Coronary artery (tissue), 2 donors: ENCODE measurements at regions not wholly inside any gene's neighbourhood (a gene's known extent, or its start where the extent isn't known, plus 50 kb on each side); places are given as distances from the start of the nearest gene placed in this dataset.

Experiments used
- DNase-seq: peaks from one replicate; pipeline ENCODE4 v3.0.0-alpha.2; 2017; ENCODE audit warnings: low spot score
- H3K27ac ChIP-seq, 2 donors: fragments of 200-600 bp; sonication (generic); one replicate each; pipeline ENCODE4 v1.5.1; 2016 to 2019
- H3K4me3 ChIP-seq: fragments of 200-600 bp; sonication (generic); 2 replicates; pipeline ENCODE4 v1.5.1; 2016; ENCODE audit warnings: mild to moderate bottlenecking, moderate library complexity
- CTCF ChIP-seq: fragments of 200-600 bp; sonication (generic); IDR thresholded peaks from one replicate; pipeline ENCODE4 v1.5.1; 2019; ENCODE audit warnings: antibody characterized with exemption

- no peak for DNase-seq
- Histone ChIP-seq H3K27ac (no peak overlapping the region), H3K4me3 (no peak overlapping the region)
- TF ChIP-seq CTCF, result no peak
These were observed 292.1 kb downstream of the LMO4 start for GRCh38 chr1:87620807-87621206.

GRCh38 chr1:87629673-87630072 is 301.0 kb downstream of the LMO4 start:
- no peak overlapping the region for H3K4me3 ChIP-seq
- H3K27ac ChIP-seq, result no peak overlapping the region
- no peak for DNase-seq
- TF ChIP-seq CTCF, result no peak

- no peak for DNase-seq
- no peak for TF ChIP-seq CTCF
- no peak overlapping the region for H3K4me3 ChIP-seq
- no peak overlapping the region for H3K27ac ChIP-seq
These were observed 303.6 kb downstream of the LMO4 start for GRCh38 chr1:87632232-87632631.

GRCh38 chr1:87636198-87636892 is 307.7 kb downstream of the LMO4 start:
- H3K4me3 ChIP-seq, result no peak overlapping the region
- H3K27ac ChIP-seq, result no peak overlapping the region
- no peak for DNase-seq
- TF ChIP-seq CTCF, result no peak

GRCh38 chr1:87638636-87639035 is 310.0 kb downstream of the LMO4 start:
- Histone ChIP-seq H3K27ac (no peak overlapping the region), H3K4me3 (no peak overlapping the region)
- TF ChIP-seq CTCF, result no peak
- no peak for DNase-seq

- no peak for DNase-seq
- no peak overlapping the region for H3K27ac ChIP-seq
- no peak overlapping the region for H3K4me3 ChIP-seq
- TF ChIP-seq CTCF, result no peak
These were observed 313.3 kb downstream of the LMO4 start for GRCh38 chr1:87641996-87642395.

GRCh38 chr1:87642581-87643221 is 314.0 kb downstream of the LMO4 start:
- no peak for TF ChIP-seq CTCF
- Histone ChIP-seq H3K27ac (no peak overlapping the region), H3K4me3 (no peak overlapping the region)
- DNase-seq, result no peak
